RWPE1 (cell line): ENCODE measurements at regions not wholly inside any gene's neighbourhood (a gene's known extent, or its start where the extent isn't known, plus 50 kb on each side); places are given as distances from the start of the nearest gene placed in this dataset.

ENCODE experiments used
- CTCF ChIA-PET: fragments of 350-600 bp; sonication (Branson Sonifier 250); formaldehyde crosslinking; extraction: SDS; loops from one replicate; lab custom pipeline; 2021; lab: Yijun Ruan, JAX
- POLR2A ChIA-PET: fragments of 400-600 bp; formaldehyde crosslinking; extraction: SDS; loops from one replicate; lab custom pipeline; 2020; ENCODE audit warnings: antibody characterized with exemption; ENCODE audit not compliant: low non-redundant PET; lab: Yijun Ruan, JAX
- DNase-seq: peaks from one replicate; pipeline ENCODE4 v3.0.0; 2012; ENCODE audit warnings: low spot score
- H3K27ac ChIP-seq: fragments of 450-650 bp; 2 replicates; pipeline ENCODE4 v1.5.1; 2017
- CTCF ChIP-seq: fragments of 450-650 bp; conservative IDR thresholded peaks from 2 replicates; pipeline ENCODE4 v1.5.1; 2017; ENCODE audit warnings: low read depth, mild to moderate bottlenecking

- no peak overlapping the region for H3K27ac ChIP-seq
- no peak for DNase-seq
- POLR2A ChIA-PET = no interaction called here
- CTCF ChIA-PET = no interaction called here
- no peak for TF ChIP-seq CTCF
Observed at GRCh38 chr4:160265836-160266235, 1163.0 kb downstream of the RAPGEF2 start.

GRCh38 chr4:160276785-160277325 is 1174.0 kb downstream of the RAPGEF2 start:
- H3K27ac ChIP-seq = no peak overlapping the region
- POLR2A ChIA-PET = no interaction called here
- no peak for DNase-seq
- no peak for TF ChIP-seq CTCF
- CTCF ChIA-PET = interaction anchor here (0.6 kb wide), 1 partner anchor 37 kb away, joined by 3 read pairs; no protein-coding TSS in a partner anchor

GRCh38 chr4:160283081-160283480 is 1180.2 kb downstream of the RAPGEF2 start:
- ChIA-PET CTCF (no interaction called here), POLR2A (no interaction called here)
- no peak for DNase-seq
- no peak for TF ChIP-seq CTCF
- H3K27ac ChIP-seq = no peak overlapping the region

GRCh38 chr4:160284516-160284915 is 1181.6 kb downstream of the RAPGEF2 start:
- POLR2A ChIA-PET = no interaction called here
- CTCF ChIA-PET = no interaction called here
- no peak overlapping the region for H3K27ac ChIP-seq
- no peak for TF ChIP-seq CTCF
- no peak for DNase-seq

GRCh38 chr4:160286051-160286450 is 1183.2 kb downstream of the RAPGEF2 start:
- H3K27ac ChIP-seq = no peak overlapping the region
- POLR2A ChIA-PET = no interaction called here
- no peak for TF ChIP-seq CTCF
- CTCF ChIA-PET = no interaction called here
- no peak for DNase-seq

- ChIA-PET POLR2A (no interaction called here), CTCF (no interaction called here)
- TF ChIP-seq CTCF = no peak
- H3K27ac ChIP-seq = no peak overlapping the region
- no peak for DNase-seq
Observed at GRCh38 chr4:160296476-160296875, 1193.6 kb downstream of the RAPGEF2 start.
